Heart left ventricle (tissue), 13 donors: ENCODE measurements at regions not wholly inside any gene's neighbourhood (a gene's known extent, or its start where the extent isn't known, plus 50 kb on each side); places are given as distances from the start of the nearest gene placed in this dataset.

Experiments used
- CTCF ChIP-seq, 12 donors: fragments of 200-600 bp; sonication (generic) in 4 of 12; IDR thresholded peaks; one replicate each; pipeline versions ENCODE4 v1.5.0 to v1.8.0; 2018 to 2022; ENCODE audit warnings: antibody characterized with exemption in 12 of 12, mild to moderate bottlenecking in 5 of 12
- POLR2A ChIP-seq, 2 donors: fragments of 450-650 bp; IDR thresholded peaks; one replicate each; pipeline ENCODE4 v1.6.1; 2017; ENCODE audit warnings: antibody characterized with exemption in 2 of 2, mild to moderate bottlenecking in 2 of 2, moderate library complexity in 2 of 2
- donor health status: ischemic (EF 13 %, LVEDD 7.1; RV severe dilation, severe dysfunction).
- donor health status: DM: no; HTN: yes; CAD: no.
- donor health status: DM: no; HTN: no; CAD: no.
- donor health status: ischemic (EF 25% LVEDD 6.9; RV normal size, moderate dysfunction).
- donor health status: ischemic (EF 25% LVEDD 5.7; RV mildly dilated, moderate dysfunction).
- donor health status: ischemic (EF 35%, LVEDD 5.7; RV mildly dilated, moderate dysfunction).
- donor health status: nonischemic (EF 11% LVEDD 7.7; RV severe dilation, severe dysfunction).
- donor health status: DM: yes; HTN: yes; CAD: no.
- donor health status: PGD.
- donor health status: ischemic (EF 29% LVEDD 5.4; RV normal size, mild dysfunction).
- donor health status: nonischemic (EF 23%, LVEDD 6.1; RV moderate dilation, normal function).

GRCh38 chr13:87324558-87324957, 346.6 kb upstream of the SLITRK5 start:
- no peak for TF ChIP-seq CTCF (IDR thresholded peaks at IDR 0.05)
- no peak for TF ChIP-seq POLR2A (IDR thresholded peaks at IDR 0.05)
